Islet of Langerhans (tissue), 1 donor: ENCODE measurements at regions not wholly inside any gene's neighbourhood (a gene's known extent, or its start where the extent isn't known, plus 50 kb on each side); places are given as distances from the start of the nearest gene placed in this dataset.

Source experiments
- FAIRE-seq: peaks from one replicate; lab custom pipeline; 2011; peaks lifted over from hg19 to GRCh38; lab: Jason Lieb, UNC

- FAIRE-seq, result no peak
These were observed 460.0 kb downstream of the CNTN6 start for GRCh38 chr3:1552831-1553230.

DNA sequence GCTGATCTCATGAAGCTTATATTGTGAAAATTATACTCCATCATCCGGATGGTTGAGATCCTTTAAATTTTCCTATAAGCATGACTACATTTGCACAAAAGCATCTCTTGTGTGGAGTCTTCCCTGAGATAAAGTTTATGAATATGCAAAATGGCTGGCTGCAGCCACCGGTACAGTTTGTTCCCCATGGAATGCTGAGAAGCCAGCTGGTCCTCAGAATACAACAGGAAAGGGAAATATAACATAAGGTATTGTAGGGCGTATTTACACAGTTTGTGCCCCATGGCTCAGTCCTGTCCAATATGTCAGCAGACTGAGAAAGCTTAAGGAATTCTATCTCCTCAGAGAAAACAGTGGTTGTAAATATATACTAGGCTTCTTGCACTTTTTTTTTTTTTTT, 468.6 kb downstream of the CNTN6 start:
- no peak for FAIRE-seq

DNA sequence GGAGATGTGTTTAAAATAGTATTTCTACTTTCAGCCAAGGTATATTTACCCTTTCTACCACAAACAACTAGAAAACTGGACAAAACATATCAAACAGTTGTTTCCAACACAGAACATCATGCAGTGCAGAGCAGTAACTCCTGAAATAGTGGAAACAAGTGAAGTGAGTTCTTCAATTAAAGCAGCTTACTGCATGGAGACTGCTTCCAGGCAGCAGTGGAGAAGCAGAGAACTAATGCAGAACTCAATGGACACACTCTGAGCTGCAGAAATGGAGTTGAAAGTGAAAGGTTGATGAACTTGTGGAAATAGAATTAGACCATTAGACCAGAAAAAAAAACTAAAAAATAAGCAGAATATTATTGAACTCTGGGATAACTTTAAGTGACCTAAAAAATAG, 478.9 kb downstream of the CNTN6 start:
- no peak for FAIRE-seq

- no peak for FAIRE-seq
These were observed 483.2 kb downstream of the CNTN6 start for GRCh38 chr3:1576047-1576446.

DNA sequence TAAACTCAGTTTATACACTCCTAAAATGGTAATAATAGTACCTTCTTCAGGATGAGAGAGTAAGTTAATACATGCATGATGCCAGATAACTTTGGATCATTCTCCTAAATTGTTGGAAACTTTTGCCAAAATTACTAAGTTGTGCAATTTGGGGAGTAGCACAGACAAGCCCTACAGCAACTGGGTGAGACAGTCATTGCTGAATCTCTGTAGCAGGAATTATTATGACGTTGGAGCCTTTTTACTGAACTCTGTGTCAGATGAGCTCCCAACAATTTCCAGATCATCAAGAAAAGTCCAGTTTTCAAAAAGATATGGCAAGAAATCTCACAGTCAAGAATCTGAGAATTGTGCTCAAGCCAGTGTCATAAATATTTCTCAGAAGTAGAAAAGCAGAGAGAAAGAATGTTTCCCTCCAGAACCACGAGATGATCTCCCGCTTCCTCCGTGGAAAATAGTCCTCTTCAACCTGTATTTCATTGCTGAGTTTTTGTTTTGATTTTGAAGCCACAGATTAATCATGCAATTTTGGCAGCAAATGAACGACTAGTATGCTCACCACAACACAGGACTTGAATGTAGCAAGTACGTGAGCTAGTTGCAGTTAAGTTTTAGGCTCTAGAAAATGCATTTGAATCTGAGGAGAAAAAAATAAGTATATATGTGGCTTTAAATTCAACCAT, 485.4 kb downstream of the CNTN6 start:
- no peak for FAIRE-seq

DNA sequence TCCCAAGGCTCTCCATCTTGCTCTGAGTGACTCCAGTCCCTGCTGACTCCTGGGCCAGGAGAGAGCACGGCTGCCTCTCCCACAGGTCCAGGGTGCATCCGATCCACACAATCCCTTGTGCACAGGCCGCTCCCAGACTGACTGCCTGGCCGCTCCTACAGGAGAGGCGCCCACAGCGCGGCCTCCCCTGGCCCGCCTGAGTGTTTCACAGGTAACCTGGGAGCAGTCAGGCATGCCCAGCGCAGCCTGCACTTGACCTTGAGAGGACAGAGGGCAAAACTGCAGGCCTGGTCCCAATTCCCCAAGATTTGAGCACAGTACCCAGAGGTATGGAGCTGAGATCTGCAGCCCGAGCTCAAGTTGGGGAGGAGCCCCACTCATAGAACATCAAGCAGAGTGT, 490.2 kb downstream of the CNTN6 start:
- no peak for FAIRE-seq

- FAIRE-seq, result no peak
These were observed 494.6 kb downstream of the CNTN6 start for GRCh38 chr3:1587426-1587825.

DNA sequence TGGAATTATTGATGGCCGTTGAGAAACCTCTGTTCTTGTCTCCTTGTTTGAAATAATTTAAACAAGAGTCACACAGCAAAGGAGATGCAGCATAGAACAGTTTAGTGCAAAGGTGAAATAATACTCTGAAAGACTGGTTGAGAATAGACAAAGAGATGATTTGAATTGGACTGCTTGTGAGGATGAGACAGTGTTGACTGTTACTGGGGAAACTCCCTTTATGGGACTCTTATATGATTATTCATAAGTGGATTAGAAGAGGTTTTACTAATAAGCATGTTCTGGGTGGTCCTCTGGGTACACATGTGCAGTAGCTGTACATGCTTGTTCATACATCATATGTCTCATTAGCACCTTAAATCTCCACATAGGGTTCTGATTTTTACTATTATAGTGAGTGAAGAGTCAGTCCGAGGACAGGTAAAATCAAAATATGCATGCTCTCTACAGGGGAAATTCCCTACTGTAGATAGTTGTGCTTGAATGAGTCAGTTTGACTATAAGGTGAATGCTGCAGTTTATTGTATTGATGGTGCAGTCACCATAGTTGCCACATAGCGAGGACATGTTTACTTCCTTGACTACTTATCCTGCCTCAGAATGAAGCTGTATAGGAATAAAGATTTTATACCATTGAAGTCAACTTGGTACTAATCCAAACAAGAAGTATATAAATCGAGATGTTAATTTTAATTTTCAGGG, 498.7 kb downstream of the CNTN6 start:
- no peak for FAIRE-seq

DNA sequence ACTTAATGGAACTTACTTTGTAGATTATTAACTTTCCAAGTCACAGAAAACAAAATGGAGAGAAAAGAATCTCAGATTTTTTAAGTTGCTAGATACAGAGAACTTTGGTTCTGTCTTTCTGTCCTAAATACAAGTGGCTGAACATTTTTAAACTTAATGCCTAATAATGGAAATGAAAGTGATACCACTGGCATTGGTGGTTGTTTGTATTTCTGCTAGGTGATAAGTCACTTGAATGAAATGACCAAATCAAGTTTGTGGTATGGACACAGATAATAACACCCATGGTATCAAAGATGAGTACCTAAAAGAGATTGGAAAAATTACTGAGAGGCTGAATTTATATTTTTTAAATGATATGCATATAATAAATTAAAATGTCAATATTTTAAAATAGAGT, 502.1 kb downstream of the CNTN6 start:
- no peak for FAIRE-seq

- FAIRE-seq, result no peak
These were observed 498.5 kb upstream of the CNTN4 start for GRCh38 chr3:1600206-1600605.

GRCh38 chr3:1600700-1601418, 497.8 kb upstream of the CNTN4 start:
- no peak for FAIRE-seq

DNA sequence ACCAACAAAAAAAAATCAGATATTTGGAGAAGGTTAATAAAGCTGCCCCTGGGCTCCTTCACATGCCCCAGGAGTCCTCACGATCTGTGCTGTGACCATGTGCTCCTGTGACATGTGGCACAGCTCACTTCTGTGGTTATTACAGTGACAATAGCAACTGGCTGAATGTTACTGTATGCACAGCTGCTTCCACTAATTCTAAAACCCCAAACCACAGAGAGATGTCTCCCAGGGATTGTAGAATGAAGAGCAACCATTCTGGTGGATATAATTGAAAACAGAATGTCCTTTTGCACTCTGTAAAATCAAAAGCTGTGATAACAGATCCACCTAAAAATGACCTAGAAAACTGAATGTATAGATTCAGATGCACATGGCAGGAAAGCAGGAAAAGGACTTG, 489.2 kb upstream of the CNTN4 start:
- FAIRE-seq, result no peak

GRCh38 chr3:1611824-1612223, 486.8 kb upstream of the CNTN4 start:
- no peak for FAIRE-seq

DNA sequence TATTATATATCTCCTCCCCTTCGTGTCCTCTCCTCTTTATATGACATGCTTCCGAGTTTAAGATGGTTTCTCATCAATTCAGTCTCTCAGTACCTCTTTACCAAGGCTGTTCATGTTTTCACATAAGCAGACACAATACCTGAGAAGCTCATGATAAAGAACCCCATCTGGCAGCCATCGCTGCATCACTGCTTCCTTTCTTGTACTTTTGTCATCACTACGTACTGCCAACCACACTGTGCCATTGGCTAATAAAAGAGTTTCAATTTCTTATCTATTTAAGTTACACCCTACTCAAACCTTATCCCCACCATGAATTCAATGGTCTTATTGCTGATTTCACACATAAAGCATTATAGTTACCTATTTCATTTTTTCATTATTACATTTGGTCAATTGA, 484.7 kb upstream of the CNTN4 start:
- no peak for FAIRE-seq

DNA sequence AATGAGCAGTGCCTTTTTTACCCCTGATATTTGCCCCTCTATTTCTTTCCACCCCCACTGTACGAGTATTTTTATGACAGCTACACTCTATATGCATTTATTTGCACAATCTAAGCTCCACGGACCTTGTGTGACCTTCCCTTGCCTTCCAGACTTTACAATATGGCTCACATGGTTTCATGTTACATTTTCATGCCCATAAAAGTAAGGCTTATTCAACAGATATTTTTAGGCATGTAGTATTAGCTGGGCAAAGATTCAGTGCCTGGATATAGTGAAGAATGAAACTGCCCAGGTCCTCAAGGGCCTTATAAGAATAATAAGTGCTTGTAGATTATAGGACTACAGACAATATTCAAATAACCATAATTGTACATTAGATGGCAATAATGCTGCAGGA, 481.9 kb upstream of the CNTN4 start:
- no peak for FAIRE-seq

DNA sequence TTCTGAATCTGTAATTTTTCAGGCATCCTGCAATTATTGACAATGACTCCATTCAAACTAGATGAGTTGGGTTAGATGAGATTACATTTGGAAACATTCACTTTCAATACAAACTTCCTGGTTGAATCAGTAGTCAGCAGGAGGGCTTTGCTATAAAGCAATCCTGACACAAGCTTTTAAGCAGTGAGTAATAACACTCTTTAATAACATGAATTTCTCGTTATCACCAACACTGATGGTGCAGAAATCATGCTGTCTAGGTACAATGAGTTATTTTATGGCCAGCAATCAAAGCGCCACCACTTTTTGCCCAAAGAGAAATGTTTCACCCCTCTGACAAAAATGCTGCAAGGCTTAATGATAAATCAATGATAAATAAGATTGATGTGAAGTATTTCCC, 474.8 kb upstream of the CNTN4 start:
- FAIRE-seq, result no peak

GRCh38 chr3:1632128-1632527, 466.5 kb upstream of the CNTN4 start:
- FAIRE-seq, result no peak

- FAIRE-seq, result no peak
These were observed 436.8 kb upstream of the CNTN4 start for GRCh38 chr3:1661839-1662238.

GRCh38 chr3:1664266-1664665, 434.4 kb upstream of the CNTN4 start:
- no peak for FAIRE-seq

DNA sequence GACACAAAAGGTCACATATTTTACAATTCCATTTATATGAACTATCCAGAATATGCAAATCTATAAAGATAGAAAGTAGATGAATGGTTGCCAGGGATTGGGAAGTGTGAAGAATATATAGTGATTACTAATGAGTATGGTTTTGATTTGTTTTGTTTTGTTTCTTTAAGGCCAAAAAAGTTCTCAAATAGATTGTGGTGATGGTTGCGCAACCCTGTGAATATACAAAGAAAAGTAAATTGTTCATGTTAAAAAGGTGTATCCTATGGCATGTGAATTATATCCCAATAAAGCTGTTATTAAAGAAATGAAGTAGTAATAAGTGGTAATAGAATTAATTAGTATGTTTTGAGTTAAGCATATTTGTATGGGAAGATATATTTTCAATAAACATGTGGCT, 431.8 kb upstream of the CNTN4 start:
- no peak for FAIRE-seq

GRCh38 chr3:1677576-1678156, 421.0 kb upstream of the CNTN4 start:
- FAIRE-seq, result no peak

DNA sequence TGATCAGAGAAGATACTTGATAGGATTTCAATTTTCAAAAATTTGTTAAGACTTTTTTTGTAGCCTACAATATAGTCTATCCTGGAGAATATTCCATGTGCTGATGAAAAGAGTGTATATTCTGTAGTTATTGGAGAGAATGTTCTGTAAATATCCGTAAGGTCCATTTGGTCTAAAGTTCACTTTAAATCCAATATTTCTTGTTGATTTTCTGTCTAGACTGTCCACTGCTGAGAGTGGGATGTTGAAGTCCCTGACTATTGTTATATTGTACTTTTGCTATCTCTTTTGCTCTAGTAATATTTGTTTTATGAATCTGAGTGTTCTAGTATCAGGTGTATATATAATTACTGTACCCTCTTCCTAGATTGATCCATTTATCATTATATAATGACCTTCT, 406.2 kb upstream of the CNTN4 start:
- no peak for FAIRE-seq

DNA sequence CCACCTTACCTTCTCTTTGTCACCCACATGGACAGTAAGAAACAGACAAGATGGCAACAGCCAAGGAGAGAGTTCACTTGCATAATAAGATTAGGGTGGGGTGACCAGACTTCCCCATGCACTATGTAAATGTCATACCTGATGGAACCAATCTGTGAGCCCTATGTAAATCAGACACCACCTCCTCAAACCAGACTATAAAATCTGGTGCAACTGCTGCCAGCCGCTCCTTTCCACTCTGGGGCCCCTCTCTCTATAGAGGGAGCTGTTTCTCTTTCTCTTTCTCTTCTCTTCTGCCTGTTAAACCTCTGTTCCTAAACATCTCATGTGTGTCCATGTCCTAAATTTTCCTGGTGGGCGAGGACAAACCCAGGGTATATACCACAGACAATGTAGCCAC, 405.5 kb upstream of the CNTN4 start:
- no peak for FAIRE-seq
